T-helper 1 cell treated with Interleukin-12 subunit alpha and Interleukin-12 subunit beta and Interleukin-4 antibody, amounts not matched to agents 30 μg/mL and 1 μg/mL, for 36 hours (primary cell): ENCODE measurements at regions not wholly inside any gene's neighbourhood (a gene's known extent, or its start where the extent isn't known, plus 50 kb on each side); places are given as distances from the start of the nearest gene placed in this dataset.
"Not testable (repeated sequence)": the region's sequence is repeated elsewhere in the genome, so short reads cannot be mapped to it uniquely, and the experiment has no call there.

ENCODE experiments used
- H3K27ac Mint-ChIP-seq: one replicate; pipeline ENCODE4 v1.8.0; 2021; ENCODE audit warnings: mild to moderate bottlenecking, mixed read lengths
- H3K27me3 Mint-ChIP-seq: one replicate; pipeline ENCODE4 v1.8.0; 2021; ENCODE audit warnings: low read depth, mixed read lengths
- H3K36me3 Mint-ChIP-seq: one replicate; pipeline ENCODE4 v1.8.0; 2021; ENCODE audit warnings: low read depth, mixed read lengths
- H3K4me1 Mint-ChIP-seq: one replicate; pipeline ENCODE4 v1.8.0; 2021; ENCODE audit warnings: low read depth, mixed read lengths
- H3K4me3 Mint-ChIP-seq: one replicate; pipeline ENCODE4 v1.8.0; 2021; ENCODE audit warnings: mild to moderate bottlenecking, moderate library complexity, mixed read lengths
- H3K9me3 Mint-ChIP-seq: one replicate; pipeline ENCODE4 v1.8.0; 2021; ENCODE audit warnings: mixed read lengths

- H3K36me3 Mint-ChIP-seq = peaks cover 19% of the 10 kb centered on the region
- H3K4me3 Mint-ChIP-seq, H3K27ac Mint-ChIP-seq, H3K27me3 Mint-ChIP-seq, H3K9me3 Mint-ChIP-seq: not testable (repeated sequence)
- peaks cover 24% of the 10 kb centered on the region for H3K4me1 Mint-ChIP-seq
Observed at GRCh38 chr17:64790193-64790592, 128.1 kb upstream of the SMURF2 start.

- not testable (repeated sequence) for H3K27ac Mint-ChIP-seq, H3K4me3 Mint-ChIP-seq, H3K9me3 Mint-ChIP-seq, H3K27me3 Mint-ChIP-seq
- peaks cover 14% of the 10 kb centered on the region for H3K4me1 Mint-ChIP-seq
- H3K36me3 Mint-ChIP-seq = peaks cover 18% of the 10 kb centered on the region
Observed at GRCh38 chr17:64789061-64789445, 126.9 kb upstream of the SMURF2 start.

GRCh38 chr17:64788286-64789060 lies 126.4 kb upstream of the SMURF2 start:
- H3K27me3 Mint-ChIP-seq = no peaks in the 10 kb centered on the region
- H3K4me1 Mint-ChIP-seq = peaks cover 13% of the 10 kb centered on the region
- H3K4me3 Mint-ChIP-seq = no peak overlapping the region
- H3K27ac Mint-ChIP-seq = no peak overlapping the region
- H3K36me3 Mint-ChIP-seq = peaks cover 18% of the 10 kb centered on the region
- H3K9me3 Mint-ChIP-seq = no peaks in the 10 kb centered on the region

GRCh38 chr17:64787921-64788271 lies 125.8 kb upstream of the SMURF2 start:
- peaks cover 18% of the 10 kb centered on the region for H3K36me3 Mint-ChIP-seq
- no peaks in the 10 kb centered on the region for H3K27me3 Mint-ChIP-seq
- H3K4me1 Mint-ChIP-seq = peaks cover 14% of the 10 kb centered on the region
- H3K9me3 Mint-ChIP-seq = no peaks in the 10 kb centered on the region
- H3K27ac Mint-ChIP-seq = no peak overlapping the region
- H3K4me3 Mint-ChIP-seq = no peak overlapping the region

GRCh38 chr17:64787255-64787920 lies 125.3 kb upstream of the SMURF2 start:
- peaks cover 15% of the 10 kb centered on the region for H3K36me3 Mint-ChIP-seq
- H3K9me3 Mint-ChIP-seq = no peaks in the 10 kb centered on the region
- no peak overlapping the region for H3K27ac Mint-ChIP-seq
- peaks cover 14% of the 10 kb centered on the region for H3K4me1 Mint-ChIP-seq
- H3K4me3 Mint-ChIP-seq = no peak overlapping the region
- no peaks in the 10 kb centered on the region for H3K27me3 Mint-ChIP-seq

- Mint-ChIP-seq H3K27ac (no peak overlapping the region), H3K36me3 (peaks cover 9% of the 10 kb centered on the region), H3K9me3 (no peaks in the 10 kb centered on the region), H3K4me1 (peaks cover 19% of the 10 kb centered on the region), H3K4me3 (no peak overlapping the region), H3K27me3 (no peaks in the 10 kb centered on the region)
Observed at GRCh38 chr17:64786337-64786736, 124.2 kb upstream of the SMURF2 start.

GRCh38 chr17:64785011-64785421 lies 122.9 kb upstream of the SMURF2 start:
- Mint-ChIP-seq H3K4me3 (no peak overlapping the region), H3K36me3 (peaks cover 9% of the 10 kb centered on the region), H3K27me3 (no peaks in the 10 kb centered on the region), H3K9me3 (no peaks in the 10 kb centered on the region), H3K27ac (no peak overlapping the region), H3K4me1 (peaks cover 19% of the 10 kb centered on the region)

- Mint-ChIP-seq H3K27me3 (no peaks in the 10 kb centered on the region), H3K36me3 (peaks cover 9% of the 10 kb centered on the region), H3K4me3 (no peak overlapping the region)
Observed at GRCh38 chr17:64784353-64785010, 122.4 kb upstream of the SMURF2 start.

GRCh38 chr17:64783556-64784352 lies 121.6 kb upstream of the SMURF2 start:
- Mint-ChIP-seq H3K4me3 (no peak overlapping the region), H3K9me3 (no peaks in the 10 kb centered on the region), H3K36me3 (peaks cover 9% of the 10 kb centered on the region), H3K4me1 (peaks cover 19% of the 10 kb centered on the region), H3K27me3 (peaks cover 3% of the 10 kb centered on the region), H3K27ac (no peak overlapping the region)

More at GRCh38 chr17:64784353-64785010, 122.4 kb upstream of the SMURF2 start:
- H3K27ac Mint-ChIP-seq = no peak overlapping the region
- H3K9me3 Mint-ChIP-seq = no peaks in the 10 kb centered on the region
- peaks cover 19% of the 10 kb centered on the region for H3K4me1 Mint-ChIP-seq

- Mint-ChIP-seq H3K4me3 (no peak overlapping the region), H3K27me3 (peaks cover 3% of the 10 kb centered on the region), H3K27ac (peak overlapping the region; percentile 24), H3K9me3 (no peaks in the 10 kb centered on the region), H3K4me1 (peaks cover 19% of the 10 kb centered on the region), H3K36me3 (peaks cover 9% of the 10 kb centered on the region)
Observed at GRCh38 chr17:64783031-64783461, 120.9 kb upstream of the SMURF2 start.

GRCh38 chr17:64781810-64782555 lies 119.9 kb upstream of the SMURF2 start:
- peaks cover 9% of the 10 kb centered on the region for H3K27me3 Mint-ChIP-seq
- H3K27ac Mint-ChIP-seq = peak overlapping the region; percentile 72
- H3K36me3 Mint-ChIP-seq = peaks cover 8% of the 10 kb centered on the region
- H3K9me3 Mint-ChIP-seq = no peaks in the 10 kb centered on the region
- peaks cover 28% of the 10 kb centered on the region for H3K4me1 Mint-ChIP-seq
- peak overlapping the region; percentile 69 for H3K4me3 Mint-ChIP-seq

- H3K9me3 Mint-ChIP-seq = no peaks in the 10 kb centered on the region
- peaks cover 9% of the 10 kb centered on the region for H3K27me3 Mint-ChIP-seq
- H3K4me3 Mint-ChIP-seq = peak overlapping the region; percentile 79
- peaks cover 5% of the 10 kb centered on the region for H3K36me3 Mint-ChIP-seq
- peaks cover 29% of the 10 kb centered on the region for H3K4me1 Mint-ChIP-seq
- H3K27ac Mint-ChIP-seq = peak overlapping the region; percentile 76
Observed at GRCh38 chr17:64781014-64781756, 119.1 kb upstream of the SMURF2 start.
